Bronchial epithelial cell (primary cell): ENCODE measurements at regions not wholly inside any gene's neighbourhood (a gene's known extent, or its start where the extent isn't known, plus 50 kb on each side); places are given as distances from the start of the nearest gene placed in this dataset.

ENCODE experiments used
- DNase-seq: peaks from one replicate; pipeline ENCODE4 v3.0.0-alpha.2; 2010; ENCODE audit warnings: low read depth
- FAIRE-seq: peaks from 2 replicates; lab custom pipeline; 2011; peaks lifted over from hg19 to GRCh38; lab: Jason Lieb, UNC
- H3K27me3 ChIP-seq: 2 replicates; pipeline ENCODE4 v1.5.1; 2011; ENCODE audit warnings: low read length; ENCODE audit not compliant: control insufficient read depth, insufficient read depth
- H3K36me3 ChIP-seq: 2 replicates; pipeline ENCODE4 v1.5.1; 2011; ENCODE audit warnings: low read length; ENCODE audit not compliant: control insufficient read depth, insufficient read depth
- H3K4me3 ChIP-seq: 2 replicates; pipeline ENCODE4 v1.5.1; 2011; ENCODE audit warnings: mild to moderate bottlenecking, low read depth, low read length, control low read depth
- TF ChIP-seq, protein P1 (sequence below): IDR thresholded peaks from 2 replicates; pipeline ENCODE4 v1.5.1; 2011; ENCODE audit warnings: mild to moderate bottlenecking, moderate library complexity, low read length, control low read depth, inconsistent platforms; ENCODE audit not compliant: insufficient read depth, severe bottlenecking

DNA sequence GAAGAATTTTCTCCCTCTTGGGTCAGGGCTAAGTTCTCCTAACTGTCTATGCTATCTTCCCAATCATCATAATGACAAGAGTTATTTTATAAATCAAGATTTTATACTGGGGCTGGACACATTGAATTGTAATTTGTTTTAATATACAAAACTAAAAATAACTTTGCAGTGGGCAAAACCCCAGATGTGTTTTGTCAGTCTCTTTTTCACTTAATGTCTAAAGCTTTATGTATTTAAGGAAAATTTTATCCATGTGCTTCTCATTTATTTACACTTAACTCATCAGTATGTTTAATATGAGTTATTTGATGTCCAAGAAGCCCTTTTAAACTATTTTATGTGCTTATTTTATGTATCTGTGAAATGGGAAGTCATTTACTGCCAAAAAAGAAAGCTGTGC is 362.8 kb upstream of the ADAMTSL1 start:
- H3K36me3 ChIP-seq = no peaks in the 10 kb centered on the region
- DNase-seq (no peak), FAIRE-seq (no peak)
- TF ChIP-seq, protein P1, sequence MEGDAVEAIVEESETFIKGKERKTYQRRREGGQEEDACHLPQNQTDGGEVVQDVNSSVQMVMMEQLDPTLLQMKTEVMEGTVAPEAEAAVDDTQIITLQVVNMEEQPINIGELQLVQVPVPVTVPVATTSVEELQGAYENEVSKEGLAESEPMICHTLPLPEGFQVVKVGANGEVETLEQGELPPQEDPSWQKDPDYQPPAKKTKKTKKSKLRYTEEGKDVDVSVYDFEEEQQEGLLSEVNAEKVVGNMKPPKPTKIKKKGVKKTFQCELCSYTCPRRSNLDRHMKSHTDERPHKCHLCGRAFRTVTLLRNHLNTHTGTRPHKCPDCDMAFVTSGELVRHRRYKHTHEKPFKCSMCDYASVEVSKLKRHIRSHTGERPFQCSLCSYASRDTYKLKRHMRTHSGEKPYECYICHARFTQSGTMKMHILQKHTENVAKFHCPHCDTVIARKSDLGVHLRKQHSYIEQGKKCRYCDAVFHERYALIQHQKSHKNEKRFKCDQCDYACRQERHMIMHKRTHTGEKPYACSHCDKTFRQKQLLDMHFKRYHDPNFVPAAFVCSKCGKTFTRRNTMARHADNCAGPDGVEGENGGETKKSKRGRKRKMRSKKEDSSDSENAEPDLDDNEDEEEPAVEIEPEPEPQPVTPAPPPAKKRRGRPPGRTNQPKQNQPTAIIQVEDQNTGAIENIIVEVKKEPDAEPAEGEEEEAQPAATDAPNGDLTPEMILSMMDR = no peak
- H3K4me3 ChIP-seq = no peak overlapping the region
- H3K27me3 ChIP-seq = no peaks in the 10 kb centered on the region

DNA sequence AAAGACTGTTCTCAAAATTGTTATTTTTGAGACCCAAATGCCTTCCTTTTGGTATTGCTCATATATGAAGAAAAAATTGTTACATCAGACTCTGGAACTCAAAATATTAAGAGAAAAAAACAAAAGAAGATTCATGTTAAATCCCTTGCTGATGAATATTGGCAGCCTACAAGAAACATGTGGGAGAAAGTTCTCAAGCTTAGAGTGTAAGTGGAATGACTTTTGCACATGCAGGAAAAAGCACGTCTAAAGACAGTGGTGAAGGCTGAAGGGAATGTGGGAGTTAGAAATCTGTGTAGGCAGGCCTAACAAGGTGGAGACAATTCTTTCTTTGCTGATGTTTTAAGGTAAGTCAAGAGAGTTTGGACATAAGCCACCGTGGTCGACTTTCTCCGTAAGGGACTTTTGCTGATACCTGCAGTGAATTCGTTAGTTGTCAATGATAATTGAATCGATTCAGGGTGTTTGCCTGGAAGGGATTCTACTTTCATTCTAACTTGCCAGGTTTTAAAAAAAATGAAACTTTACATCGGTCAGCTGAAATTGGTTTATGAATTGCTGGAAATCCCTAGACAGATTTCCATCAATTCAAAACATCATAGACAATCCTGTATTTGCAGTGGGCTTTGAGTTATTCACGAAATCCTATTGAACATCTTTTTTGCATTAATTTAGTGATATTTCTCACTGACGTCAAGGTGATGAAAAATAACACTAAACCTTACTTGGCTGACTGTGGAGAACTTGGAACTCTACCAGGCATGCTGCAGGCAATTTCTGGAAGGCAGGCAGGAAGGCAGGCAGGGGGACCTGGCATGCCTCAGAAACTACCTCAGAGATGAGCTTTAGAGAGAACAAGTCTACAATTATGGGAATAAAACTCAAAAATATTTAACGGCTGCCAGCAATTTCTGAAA is 359.1 kb upstream of the ADAMTSL1 start:
- no peak for FAIRE-seq
- Histone ChIP-seq H3K4me3 (no peak overlapping the region), H3K36me3 (no peaks in the 10 kb centered on the region), H3K27me3 (no peaks in the 10 kb centered on the region)
- TF ChIP-seq, protein P1 = no peak
- DNase-seq = no peak

DNA sequence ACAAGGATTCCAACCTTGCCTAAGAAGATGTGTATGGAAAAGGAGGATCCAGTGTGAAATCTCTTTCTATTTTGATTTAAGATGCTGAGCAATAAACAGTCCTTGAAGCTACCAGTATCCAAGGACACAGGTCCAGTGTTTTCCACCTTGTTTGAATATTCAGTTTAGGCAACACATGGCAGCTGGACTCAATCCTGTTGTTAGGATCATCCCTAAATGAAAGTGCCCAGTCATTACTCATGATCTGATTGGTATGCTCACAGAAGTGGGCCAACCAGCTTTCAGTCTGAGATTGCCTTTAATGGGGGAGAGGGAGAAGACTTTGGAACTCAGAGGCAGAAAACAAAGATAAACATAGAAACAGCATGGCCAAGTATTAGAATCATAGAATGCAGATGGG is 355.7 kb upstream of the ADAMTSL1 start:
- no peak overlapping the region for H3K4me3 ChIP-seq
- H3K27me3 ChIP-seq = no peaks in the 10 kb centered on the region
- FAIRE-seq (no peak), DNase-seq (no peak)
- TF ChIP-seq, protein P1 = no peak
- H3K36me3 ChIP-seq = no peaks in the 10 kb centered on the region

DNA sequence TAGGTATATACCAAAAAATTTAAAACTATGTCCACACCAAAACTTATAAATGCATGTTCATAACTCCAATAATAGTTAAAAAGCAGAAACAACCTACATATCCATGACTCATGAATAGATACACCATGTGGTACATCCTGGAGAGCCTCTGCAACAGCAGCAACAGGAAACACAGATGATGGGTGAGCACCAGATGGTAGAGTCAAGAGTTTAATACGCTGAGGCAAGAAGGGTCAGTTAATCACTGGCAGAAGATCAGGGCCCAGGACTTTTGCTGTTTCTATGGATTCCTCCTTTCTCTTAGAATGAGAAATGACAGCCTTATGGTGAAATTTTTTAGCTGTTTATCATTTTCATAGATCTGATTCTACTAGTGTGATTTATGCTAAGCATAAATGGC is 351.8 kb upstream of the ADAMTSL1 start:
- Histone ChIP-seq H3K36me3 (no peaks in the 10 kb centered on the region), H3K4me3 (no peak overlapping the region), H3K27me3 (no peaks in the 10 kb centered on the region)
- FAIRE-seq (no peak), DNase-seq (no peak)
- TF ChIP-seq, protein P1 = no peak

DNA sequence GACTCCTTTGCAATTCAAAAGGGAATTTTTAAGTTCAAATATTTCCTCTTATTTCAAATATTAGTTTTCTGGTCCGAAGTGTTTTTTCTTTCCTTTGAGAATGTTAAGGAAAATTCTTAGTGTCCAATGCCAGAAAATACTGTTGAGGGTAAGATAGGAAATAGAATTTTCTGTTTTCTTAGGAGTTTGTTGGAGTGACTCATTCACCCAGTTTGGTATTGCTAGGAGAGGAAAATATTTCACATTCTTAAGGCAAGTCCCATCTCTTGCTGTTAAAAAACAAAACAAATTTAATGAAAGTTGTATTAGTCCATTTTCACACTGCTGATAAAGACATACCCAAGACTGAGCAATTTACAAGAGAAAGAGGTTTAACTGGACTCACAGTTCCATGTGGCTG is 349.2 kb upstream of the ADAMTSL1 start:
- Histone ChIP-seq H3K27me3 (no peaks in the 10 kb centered on the region), H3K36me3 (no peaks in the 10 kb centered on the region), H3K4me3 (no peak overlapping the region)
- DNase-seq = no peak
- FAIRE-seq = no peak
- TF ChIP-seq, protein P1 = no peak
